HEK293 (cell line): ENCODE measurements at regions not wholly inside any gene's neighbourhood (a gene's known extent, or its start where the extent isn't known, plus 50 kb on each side); places are given as distances from the start of the nearest gene placed in this dataset.
"Not testable (repeated sequence)": the region's sequence is repeated elsewhere in the genome, so short reads cannot be mapped to it uniquely, and the experiment has no call there.

Experiments used
- CTCF ChIA-PET: fragments of 350-600 bp; formaldehyde crosslinking; extraction: SDS; loops from one replicate; lab custom pipeline; 2021; ENCODE audit warnings: antibody characterized with exemption; lab: Yijun Ruan, JAX
- POLR2A ChIA-PET: fragments of 300-600 bp; formaldehyde crosslinking; extraction: SDS; loops from one replicate; lab custom pipeline; 2020; ENCODE audit warnings: antibody characterized with exemption, inconsistent platforms; lab: Yijun Ruan, JAX
- H3K27ac ChIP-seq: fragments of 200-500 bp; sonication (Bioruptor generic); 2 replicates; pipeline ENCODE4 v1.5.1; 2014; ENCODE audit warnings: low read depth, low read length, control low read depth, inconsistent platforms; ENCODE audit errors: extremely low read depth
- H3K36me3 ChIP-seq, 2 experiments: fragments of 200-500 bp in 1 of 2; sonication (Bioruptor generic) in 1 of 2; 1 replicate in 1 of 2; 2 replicates in 1 of 2; pipeline ENCODE4 v1.5.1; 2014 to 2017; ENCODE audit warnings: inconsistent platforms in 2 of 2, low read length in 2 of 2; ENCODE audit not compliant: control insufficient read depth in 2 of 2, insufficient read depth in 1 of 2
- H3K4me1 ChIP-seq: fragments of 200-500 bp; sonication (Bioruptor generic); 2 replicates; pipeline ENCODE4 v1.5.1; 2014; ENCODE audit warnings: mild to moderate bottlenecking, low read length, inconsistent platforms; ENCODE audit not compliant: control insufficient read depth, insufficient read depth
- H3K4me3 ChIP-seq: 2 replicates; pipeline ENCODE4 v1.5.1; 2011; ENCODE audit warnings: low read depth, mild to moderate bottlenecking, control low read depth, low read length, moderate library complexity
- H3K9me3 ChIP-seq: fragments of 200-500 bp; sonication (Bioruptor generic); 2 replicates; pipeline ENCODE4 v1.5.1; 2014; ENCODE audit warnings: low read depth, low read length, inconsistent platforms; ENCODE audit not compliant: control insufficient read depth, insufficient read depth
- BCL6B ChIP-seq: fragments of 450-650 bp; formaldehyde crosslinking; IDR thresholded peaks from 2 replicates; pipeline ENCODE4 v1.5.1; 2017; ENCODE audit warnings: missing biosample characterization, missing genetic modification characterization
- EGR2 ChIP-seq: fragments of 450-650 bp; formaldehyde crosslinking; IDR thresholded peaks from 2 replicates; pipeline ENCODE4 v1.5.1; 2016; ENCODE audit warnings: low read depth, missing biosample characterization, missing genetic modification characterization
- RBAK ChIP-seq: fragments of 450-650 bp; formaldehyde crosslinking; IDR thresholded peaks from 2 replicates; pipeline ENCODE4 v1.5.1; 2016; ENCODE audit warnings: missing biosample characterization, missing genetic modification characterization
- ZBTB1 ChIP-seq: fragments of 450-650 bp; formaldehyde crosslinking; IDR thresholded peaks from 2 replicates; pipeline ENCODE4 v1.5.1; 2016; ENCODE audit warnings: missing biosample characterization, missing genetic modification characterization
- ZBTB17 ChIP-seq: fragments of 450-650 bp; formaldehyde crosslinking; IDR thresholded peaks from 2 replicates; pipeline ENCODE4 v1.5.1; 2016; ENCODE audit warnings: missing biosample characterization, missing genetic modification characterization
- ZFHX2 ChIP-seq: fragments of 450-650 bp; formaldehyde crosslinking; conservative IDR thresholded peaks from 2 replicates; pipeline ENCODE4 v1.5.1; 2016; ENCODE audit warnings: missing biosample characterization, missing genetic modification characterization
- ZNF112 ChIP-seq: fragments of 450-650 bp; formaldehyde crosslinking; IDR thresholded peaks from 2 replicates; pipeline ENCODE4 v1.5.0; 2017; ENCODE audit warnings: missing biosample characterization, missing genetic modification characterization
- ZNF132 ChIP-seq: fragments of 450-650 bp; formaldehyde crosslinking; IDR thresholded peaks from 2 replicates; pipeline ENCODE4 v1.5.1; 2017; ENCODE audit warnings: missing biosample characterization, missing genetic modification characterization, borderline replicate concordance
- ZNF155 ChIP-seq: fragments of 450-650 bp; formaldehyde crosslinking; IDR thresholded peaks from 2 replicates; pipeline ENCODE4 v1.5.1; 2016; ENCODE audit warnings: missing biosample characterization, missing genetic modification characterization
- ZNF175 ChIP-seq: fragments of 450-650 bp; formaldehyde crosslinking; IDR thresholded peaks from 2 replicates; pipeline ENCODE4 v1.5.1; 2016; ENCODE audit warnings: missing biosample characterization, missing genetic modification characterization
- ZNF214 ChIP-seq: fragments of 450-650 bp; formaldehyde crosslinking; IDR thresholded peaks from 2 replicates; pipeline ENCODE4 v1.5.1; 2017; ENCODE audit warnings: missing biosample characterization, mild to moderate bottlenecking, missing genetic modification characterization, borderline replicate concordance
- ZNF248 ChIP-seq: fragments of 450-650 bp; formaldehyde crosslinking; IDR thresholded peaks from 2 replicates; pipeline ENCODE4 v1.5.1; 2017; ENCODE audit warnings: missing biosample characterization, missing genetic modification characterization
- ZNF391 ChIP-seq: fragments of 450-650 bp; formaldehyde crosslinking; IDR thresholded peaks from 2 replicates; pipeline ENCODE4 v1.5.1; 2016; ENCODE audit warnings: low read depth, missing biosample characterization, missing genetic modification characterization, borderline replicate concordance
- ZNF423 ChIP-seq: fragments of 450-650 bp; formaldehyde crosslinking; IDR thresholded peaks from 2 replicates; pipeline ENCODE4 v1.5.1; 2016; ENCODE audit warnings: missing biosample characterization, missing genetic modification characterization
- ZNF514 ChIP-seq: fragments of 450-650 bp; formaldehyde crosslinking; IDR thresholded peaks from 2 replicates; pipeline ENCODE4 v1.5.1; 2016; ENCODE audit warnings: missing biosample characterization, missing genetic modification characterization
- ZNF560 ChIP-seq: fragments of 450-650 bp; formaldehyde crosslinking; IDR thresholded peaks from 2 replicates; pipeline ENCODE4 v1.5.1; 2017; ENCODE audit warnings: missing biosample characterization, missing genetic modification characterization, borderline replicate concordance
- ZNF571 ChIP-seq: fragments of 450-650 bp; formaldehyde crosslinking; IDR thresholded peaks from 2 replicates; pipeline ENCODE4 v1.5.0; 2017; ENCODE audit warnings: missing biosample characterization, missing genetic modification characterization
- ZNF580 ChIP-seq: fragments of 450-650 bp; formaldehyde crosslinking; IDR thresholded peaks from 2 replicates; pipeline ENCODE4 v1.5.1; 2016; ENCODE audit warnings: missing biosample characterization, missing genetic modification characterization
- ZNF600 ChIP-seq: fragments of 450-650 bp; formaldehyde crosslinking; IDR thresholded peaks from 2 replicates; pipeline ENCODE4 v1.5.1; 2016; ENCODE audit warnings: missing biosample characterization, missing genetic modification characterization
- ZNF623 ChIP-seq: fragments of 450-650 bp; formaldehyde crosslinking; IDR thresholded peaks from 2 replicates; pipeline ENCODE4 v1.5.1; 2016; ENCODE audit warnings: missing biosample characterization, missing genetic modification characterization
- ZSCAN30 ChIP-seq: fragments of 450-650 bp; IDR thresholded peaks from 2 replicates; pipeline ENCODE4 v1.5.1; 2018; ENCODE audit warnings: missing biosample characterization, mild to moderate bottlenecking, missing genetic modification characterization, moderate library complexity
- TF ChIP-seq, protein P1 (sequence below): fragments of 450-650 bp; formaldehyde crosslinking; IDR thresholded peaks from 2 replicates; pipeline ENCODE4 v1.5.1; 2017; ENCODE audit warnings: missing biosample characterization, missing genetic modification characterization

DNA sequence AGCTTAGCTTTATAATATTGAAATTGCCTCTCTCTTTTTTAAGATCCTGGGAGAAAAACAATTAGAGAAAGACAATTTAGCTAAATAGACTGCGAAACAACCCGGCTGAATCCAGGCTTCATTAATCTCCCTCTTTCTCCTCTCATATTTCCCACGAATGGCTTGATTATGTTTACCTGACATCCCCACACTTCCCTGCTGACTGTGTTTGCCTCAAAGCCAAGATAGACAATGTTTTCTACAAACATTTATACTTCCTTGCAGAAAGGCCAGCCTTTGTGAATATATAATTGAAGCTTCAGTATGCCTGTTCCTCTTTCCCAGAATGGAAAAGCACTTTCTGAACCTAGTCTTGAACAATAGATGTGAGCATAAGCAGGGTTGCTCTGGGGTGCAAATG is 566.8 kb downstream of the PDHA2 start:
- H3K36me3 ChIP-seq: no peaks in the 10 kb centered on the region
- no peak overlapping the region for H3K4me3 ChIP-seq
- CTCF ChIA-PET: interaction anchor here (0.6 kb wide), 2 partner anchors 1077 to 1253 kb away, joined by 3 read pairs; no protein-coding TSS in a partner anchor

DNA sequence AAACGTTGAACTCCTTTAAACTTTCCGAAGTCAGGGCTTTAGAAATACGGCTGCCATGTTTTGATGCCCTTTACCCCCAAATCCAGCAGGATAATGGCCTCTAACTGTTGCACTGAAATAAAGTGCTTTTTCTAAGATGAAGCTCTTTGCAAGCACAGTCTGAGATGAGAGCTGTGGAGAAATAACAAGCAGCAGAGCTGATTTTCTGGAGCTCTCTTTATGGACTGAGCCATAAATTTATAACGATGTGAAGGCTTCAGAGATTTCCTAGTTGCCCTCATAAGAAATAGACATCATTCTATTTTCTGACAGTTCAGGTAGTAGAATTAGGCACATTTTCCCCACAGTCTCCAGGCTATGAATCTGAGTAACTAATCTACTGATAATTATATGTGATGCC is 567.3 kb downstream of the PDHA2 start:
- ChIA-PET POLR2A (no interaction called here), CTCF (interaction anchor here (0.6 kb wide), 1 partner anchor 1077 kb away, joined by 3 read pairs; no protein-coding TSS in a partner anchor)
- no peak overlapping the region for H3K4me3 ChIP-seq
- H3K27ac ChIP-seq: no peak overlapping the region
- H3K9me3 ChIP-seq: no peaks in the 10 kb centered on the region
- H3K36me3 ChIP-seq: no peaks in the 10 kb centered on the region
- H3K4me1 ChIP-seq: no peaks in the 10 kb centered on the region
- TF ChIP-seq ZNF175 (tag by site-specific recombination) (no peak), ZNF155 (tag by site-specific recombination) (no peak), ZNF580 (tag by site-specific recombination) (no peak)

More for the DNA sequence above, 566.8 kb downstream of the PDHA2 start:
- Histone ChIP-seq H3K4me1 (no peaks in the 10 kb centered on the region), H3K9me3 (no peaks in the 10 kb centered on the region)
- TF ChIP-seq ZNF560 (tag by site-specific recombination) (no peak), ZNF514 (tag by site-specific recombination) (no peak), ZNF600 (tag by site-specific recombination) (no peak), ZNF132 (tag by site-specific recombination) (no peak)
- TF ChIP-seq, protein P1, sequence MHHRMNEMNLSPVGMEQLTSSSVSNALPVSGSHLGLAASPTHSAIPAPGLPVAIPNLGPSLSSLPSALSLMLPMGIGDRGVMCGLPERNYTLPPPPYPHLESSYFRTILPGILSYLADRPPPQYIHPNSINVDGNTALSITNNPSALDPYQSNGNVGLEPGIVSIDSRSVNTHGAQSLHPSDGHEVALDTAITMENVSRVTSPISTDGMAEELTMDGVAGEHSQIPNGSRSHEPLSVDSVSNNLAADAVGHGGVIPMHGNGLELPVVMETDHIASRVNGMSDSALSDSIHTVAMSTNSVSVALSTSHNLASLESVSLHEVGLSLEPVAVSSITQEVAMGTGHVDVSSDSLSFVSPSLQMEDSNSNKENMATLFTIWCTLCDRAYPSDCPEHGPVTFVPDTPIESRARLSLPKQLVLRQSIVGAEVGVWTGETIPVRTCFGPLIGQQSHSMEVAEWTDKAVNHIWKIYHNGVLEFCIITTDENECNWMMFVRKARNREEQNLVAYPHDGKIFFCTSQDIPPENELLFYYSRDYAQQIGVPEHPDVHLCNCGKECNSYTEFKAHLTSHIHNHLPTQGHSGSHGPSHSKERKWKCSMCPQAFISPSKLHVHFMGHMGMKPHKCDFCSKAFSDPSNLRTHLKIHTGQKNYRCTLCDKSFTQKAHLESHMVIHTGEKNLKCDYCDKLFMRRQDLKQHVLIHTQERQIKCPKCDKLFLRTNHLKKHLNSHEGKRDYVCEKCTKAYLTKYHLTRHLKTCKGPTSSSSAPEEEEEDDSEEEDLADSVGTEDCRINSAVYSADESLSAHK (tag by site-specific recombination): no peak
- TF ChIP-seq, all 188 proteins: peak for 0
- no peak overlapping the region for H3K27ac ChIP-seq
- POLR2A ChIA-PET: no interaction called here

DNA sequence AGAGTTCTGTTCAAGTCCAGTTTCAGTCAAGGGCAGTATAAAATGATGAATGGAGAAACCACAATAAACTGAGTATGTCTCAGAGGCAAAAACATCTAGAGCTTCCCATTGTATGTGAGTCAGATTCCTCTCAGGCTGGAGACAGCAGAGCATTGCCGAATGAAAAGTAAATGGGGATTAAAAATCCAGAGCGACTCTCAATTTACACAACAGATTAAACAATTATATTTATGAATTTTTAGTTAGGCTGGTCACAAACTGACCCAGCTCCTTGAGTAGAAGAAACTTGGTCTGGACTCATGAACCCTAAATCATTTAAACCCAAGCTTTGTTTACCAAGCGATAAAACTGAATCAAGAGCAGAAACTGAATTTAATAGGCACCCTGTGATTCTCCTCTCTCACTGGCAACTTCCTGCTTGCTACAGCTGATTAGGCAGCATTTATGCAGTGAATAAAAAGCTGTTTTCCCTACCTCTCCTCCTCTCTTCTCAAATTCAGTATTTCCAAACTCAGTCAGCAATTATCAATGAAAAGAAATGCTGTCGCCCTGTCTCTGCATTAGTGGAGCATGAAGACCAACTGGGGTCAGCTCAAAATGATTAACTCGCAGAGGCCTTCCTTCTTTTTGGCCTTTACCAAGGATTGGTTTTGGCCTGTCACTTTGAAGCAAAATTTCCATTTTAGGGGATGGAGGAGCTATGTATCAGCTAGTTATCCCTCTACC is 568.0 kb downstream of the PDHA2 start:
- H3K27ac ChIP-seq: no peak overlapping the region
- no peak overlapping the region for H3K4me3 ChIP-seq
- POLR2A ChIA-PET: no interaction called here
- CTCF ChIA-PET: interaction anchor here (0.7 kb wide), 1 partner anchor 1474 kb away, joined by 3 read pairs; no protein-coding TSS in a partner anchor
- no peaks in the 10 kb centered on the region for H3K36me3 ChIP-seq
- no peaks in the 10 kb centered on the region for H3K4me1 ChIP-seq
- H3K9me3 ChIP-seq: no peaks in the 10 kb centered on the region
- TF ChIP-seq ZNF391 (tag by site-specific recombination): no peak
- TF ChIP-seq ZNF175 (tag by site-specific recombination): no peak
- TF ChIP-seq ZBTB1: no peak
- TF ChIP-seq ZNF623 (tag by site-specific recombination): no peak
- no peak for TF ChIP-seq ZSCAN30
- no peak for TF ChIP-seq ZNF248 (tag by site-specific recombination)
- TF ChIP-seq ZFHX2 (tag by site-specific recombination): no peak
- no peak for TF ChIP-seq ZNF214 (tag by site-specific recombination)
- TF ChIP-seq ZNF112 (tag by site-specific recombination): no peak
- no peak for TF ChIP-seq RBAK (tag by site-specific recombination)
- no peak for TF ChIP-seq ZNF514 (tag by site-specific recombination)
- no peak for TF ChIP-seq BCL6B
- TF ChIP-seq ZNF571 (tag by site-specific recombination): no peak
- TF ChIP-seq EGR2 (tag by site-specific recombination): no peak
- TF ChIP-seq ZBTB17 (tag by site-specific recombination): no peak
- TF ChIP-seq ZNF423 (tag by site-specific recombination): no peak

- POLR2A ChIA-PET, H3K4me3 ChIP-seq, CTCF ChIA-PET: not testable (repeated sequence)
These were observed 575.0 kb downstream of the PDHA2 start for GRCh38 chr4:96414853-96415252.

More at GRCh38 chr4:96414853-96415252, 575.0 kb downstream of the PDHA2 start:
- H3K4me1 ChIP-seq, H3K9me3 ChIP-seq, H3K36me3 ChIP-seq, H3K27ac ChIP-seq: not testable (repeated sequence)
